ENCODE measurements at regions not wholly inside any gene's neighbourhood (a gene's known extent, or its start where the extent isn't known, plus 50 kb on each side); places are given as distances from the start of the nearest gene placed in this dataset.
"Not testable (repeated sequence)": the region's sequence is repeated elsewhere in the genome, so short reads cannot be mapped to it uniquely, and the experiment has no call there.

GRCh38 chr2:111514138-111514537 is 369.9 kb downstream of the ANAPC1 start:
- not testable (repeated sequence) for DNase-seq

DNA sequence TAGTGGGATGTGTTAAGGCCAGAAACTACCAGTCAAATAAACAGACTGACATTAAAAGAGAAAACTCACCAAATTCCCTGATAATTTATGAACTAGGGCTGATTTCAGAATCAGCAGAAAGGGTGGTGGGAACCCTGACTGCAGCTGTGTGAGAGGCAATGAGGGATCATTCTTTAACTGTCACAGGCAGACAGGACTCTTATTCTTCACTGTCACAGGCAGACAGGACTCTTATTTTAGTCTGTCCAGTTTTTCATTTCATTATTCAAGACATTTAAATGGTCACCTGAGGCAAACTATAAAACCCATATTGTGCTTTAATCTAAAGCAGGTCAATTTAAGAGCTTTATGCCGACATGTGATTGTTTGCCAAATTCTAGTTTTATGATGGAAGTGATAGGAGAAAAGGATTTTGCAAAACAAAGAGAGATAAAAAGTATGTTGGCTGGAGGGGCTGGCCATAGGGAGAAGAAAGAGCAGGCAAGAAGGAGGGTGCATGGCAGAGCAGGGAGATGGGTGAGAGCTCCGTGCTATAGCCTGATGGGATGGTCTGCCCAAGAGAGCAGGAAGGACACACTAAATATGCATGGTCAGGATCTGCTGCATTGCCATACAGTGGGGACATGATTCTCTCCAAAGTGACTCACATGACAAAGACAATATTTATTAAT is 366.8 kb downstream of the ANAPC1 start:
- not testable (repeated sequence) for DNase-seq

GRCh38 chr2:111517721-111518053 is 366.3 kb downstream of the ANAPC1 start:
- DNase-seq = not testable (repeated sequence)

DNA sequence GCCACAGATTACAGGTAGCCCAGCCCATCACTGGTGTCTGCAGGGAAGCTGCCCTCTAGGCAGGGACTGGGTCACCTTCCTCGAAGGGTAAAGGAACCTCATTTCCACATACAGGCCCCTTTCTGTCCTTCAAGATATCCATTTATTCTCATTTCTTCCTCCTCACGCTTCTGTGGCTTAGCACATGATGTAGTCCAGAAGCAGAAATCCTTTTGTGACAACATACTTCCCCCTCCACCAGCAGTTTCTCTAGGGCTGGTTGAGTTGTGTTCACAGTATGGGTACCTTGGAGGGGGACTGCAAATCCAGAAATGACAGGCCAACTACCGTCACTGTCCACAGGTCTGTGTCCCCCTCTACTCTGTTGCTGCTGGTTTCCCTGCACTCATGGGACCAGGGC is 364.9 kb downstream of the ANAPC1 start:
- no peak for DNase-seq

GRCh38 chr2:111522231-111522768 is 361.7 kb downstream of the ANAPC1 start:
- no peak for DNase-seq

DNA sequence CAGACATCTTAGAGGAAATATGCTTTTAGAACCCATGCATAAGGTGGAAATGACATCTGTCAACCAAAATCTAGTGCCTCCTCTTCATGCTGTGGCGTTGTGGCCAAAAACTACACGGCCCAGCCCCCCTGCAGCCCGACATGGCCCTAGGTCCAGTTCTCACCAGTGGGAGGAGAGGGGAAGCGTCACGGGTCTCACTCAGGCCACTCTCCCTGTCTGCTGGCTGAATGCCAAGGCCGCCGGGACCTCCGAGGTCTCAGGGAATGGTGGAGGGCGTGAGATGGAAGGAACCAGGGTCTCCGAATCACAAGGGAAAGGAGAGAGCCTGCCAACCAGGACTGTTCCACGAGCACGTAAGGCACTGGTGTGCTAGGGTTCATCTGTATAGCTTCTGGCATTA is 361.0 kb downstream of the ANAPC1 start:
- no peak for DNase-seq

GRCh38 chr2:111525026-111525425 is 359.0 kb downstream of the ANAPC1 start:
- not testable (repeated sequence) for DNase-seq

GRCh38 chr2:111526041-111526639 is 357.9 kb downstream of the ANAPC1 start:
- peak in 1 of 2 donors; percentile 6 for DNase-seq

DNA sequence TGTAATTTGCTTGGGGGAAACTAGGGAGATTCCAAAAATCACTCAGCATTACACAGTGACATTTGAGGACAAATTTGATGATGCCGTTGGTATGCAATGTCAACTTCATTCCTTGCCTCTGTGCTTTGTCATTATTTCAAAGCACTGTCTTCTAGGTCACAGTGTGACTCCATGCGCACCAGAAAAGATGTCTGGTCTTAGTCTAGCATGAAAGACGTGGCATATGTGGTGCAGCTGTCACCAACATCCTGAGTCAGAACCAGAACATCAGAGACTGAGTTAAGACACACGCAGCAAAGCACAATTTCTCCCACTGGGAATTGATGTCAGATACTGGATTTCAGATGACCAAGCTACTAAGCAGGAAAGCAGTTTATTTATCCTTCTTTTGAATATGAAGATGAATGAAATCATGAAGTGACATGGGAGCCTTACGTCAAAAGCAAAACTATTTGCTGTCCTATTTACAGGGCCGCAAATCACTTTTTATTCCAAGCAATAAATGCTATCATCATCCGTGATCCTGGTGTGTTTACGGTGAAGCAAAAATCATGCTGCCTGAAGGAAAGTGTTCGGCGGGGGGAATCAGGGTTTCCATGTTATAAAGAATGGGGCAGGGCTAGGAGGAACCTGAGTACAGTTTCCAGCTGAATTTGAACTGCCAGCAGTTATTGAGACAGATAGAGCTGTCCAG is 356.1 kb downstream of the ANAPC1 start:
- not testable (repeated sequence) for DNase-seq

DNA sequence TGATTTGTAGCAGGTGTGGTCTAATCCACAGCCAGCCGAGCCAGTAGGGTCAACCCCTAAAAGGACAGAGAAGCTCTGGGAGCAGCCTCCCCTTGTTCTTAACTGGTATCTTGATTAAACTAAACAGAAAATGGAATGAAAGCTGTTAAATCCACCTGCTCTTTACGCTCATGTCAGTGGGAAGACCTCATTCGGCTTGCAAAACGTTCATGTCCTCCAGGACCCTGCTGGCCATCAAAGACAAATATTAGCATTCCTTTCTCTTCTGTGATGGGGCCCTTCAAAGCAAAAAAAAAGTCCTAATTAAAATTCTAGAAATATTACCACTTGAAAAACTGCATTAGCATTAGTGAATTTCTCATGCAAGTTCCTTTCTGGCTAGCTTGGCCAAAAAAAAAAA is 355.0 kb downstream of the ANAPC1 start:
- DNase-seq = not testable (repeated sequence)

GRCh38 chr2:111530239-111530965 is 353.6 kb downstream of the ANAPC1 start:
- not testable (repeated sequence) for DNase-seq

- DNase-seq = not testable (repeated sequence)
Observed at GRCh38 chr2:111532682-111533556, 351.1 kb downstream of the ANAPC1 start.

DNA sequence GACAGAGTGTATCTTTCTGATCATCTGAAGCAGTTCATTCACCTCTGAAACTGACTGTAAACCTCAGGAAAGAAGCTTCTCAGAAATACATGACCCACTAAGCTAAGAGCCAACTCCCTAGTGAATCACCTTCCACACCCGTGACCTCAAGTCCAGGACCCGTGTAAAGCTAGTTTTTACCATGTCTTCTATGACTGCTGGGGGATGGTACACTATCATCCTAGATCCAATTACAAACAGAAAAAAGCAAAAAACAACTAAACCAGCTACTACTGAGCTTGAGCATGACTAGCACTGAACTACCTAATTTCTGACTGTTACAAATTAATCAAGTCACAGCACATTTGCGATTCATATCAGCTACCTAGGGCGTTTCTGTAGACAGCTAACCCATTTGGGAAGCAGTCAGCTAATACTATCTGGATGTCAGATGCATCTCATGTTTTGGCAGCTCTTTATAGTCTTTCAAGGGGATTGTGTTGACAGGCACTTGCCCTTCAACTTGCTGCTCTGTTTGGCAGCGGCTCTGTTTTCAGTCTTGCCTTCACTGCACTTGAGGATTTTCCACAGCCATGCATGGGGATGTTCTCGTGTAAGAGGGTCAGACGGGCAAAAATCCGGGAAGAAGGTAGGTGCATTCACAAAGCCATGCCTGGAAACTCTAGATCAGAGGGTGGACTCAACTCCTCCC is 350.3 kb downstream of the ANAPC1 start:
- DNase-seq = not testable (repeated sequence)

GRCh38 chr2:111534910-111535352 is 349.1 kb downstream of the ANAPC1 start:
- peak in 1 of 2 donors; percentile 50 for DNase-seq

DNA sequence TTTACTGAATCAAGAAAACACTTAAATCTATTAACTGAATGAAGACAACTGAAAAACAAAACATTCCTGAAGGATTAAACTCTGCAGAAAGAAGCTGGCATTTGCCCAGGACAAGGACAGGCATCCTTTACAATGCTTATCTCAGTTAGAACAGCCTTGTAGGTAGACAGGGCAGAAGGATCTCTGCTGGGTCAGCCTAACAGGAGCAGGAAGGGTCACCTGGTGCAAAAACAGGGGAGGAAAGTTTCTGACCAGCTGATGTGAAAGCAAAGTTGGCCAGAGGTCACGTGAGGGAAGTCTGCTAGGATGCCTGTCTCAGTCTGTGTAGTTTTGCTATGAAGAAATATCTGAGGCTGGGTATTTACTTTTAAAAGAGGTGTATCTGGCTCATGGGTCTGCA is 348.6 kb downstream of the ANAPC1 start:
- DNase-seq = no peak

DNA sequence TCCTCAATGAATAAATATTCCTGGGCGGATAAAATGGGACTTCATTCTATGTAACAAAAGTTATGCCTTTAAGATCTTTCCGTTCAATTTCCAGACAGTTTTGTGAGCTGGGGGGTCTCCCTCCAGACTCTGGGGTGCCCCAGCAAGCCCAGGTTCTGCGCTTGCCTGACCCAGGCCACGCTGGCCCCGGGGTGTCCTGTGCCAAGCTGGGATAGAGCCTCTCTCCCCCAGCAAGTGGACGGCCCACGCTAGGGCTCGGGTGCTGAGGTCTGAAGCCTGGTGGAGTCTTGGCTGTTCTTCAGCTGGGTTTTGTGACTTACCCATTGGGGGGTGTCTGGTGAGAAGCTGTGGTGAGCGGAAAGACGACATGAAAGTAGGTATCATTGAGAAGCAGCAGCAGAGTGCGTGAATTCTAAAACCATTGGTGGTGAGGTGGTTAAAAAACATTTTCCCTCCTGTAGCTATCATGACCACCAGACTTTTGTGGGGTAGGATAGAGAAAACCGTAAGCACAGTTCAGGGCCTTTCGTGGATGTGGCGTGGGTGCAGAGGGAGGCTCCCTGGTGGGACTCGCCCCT is 346.8 kb downstream of the ANAPC1 start:
- no peak for DNase-seq

- DNase-seq = not testable (repeated sequence)
Observed at GRCh38 chr2:111539991-111540390, 344.0 kb downstream of the ANAPC1 start.

DNA sequence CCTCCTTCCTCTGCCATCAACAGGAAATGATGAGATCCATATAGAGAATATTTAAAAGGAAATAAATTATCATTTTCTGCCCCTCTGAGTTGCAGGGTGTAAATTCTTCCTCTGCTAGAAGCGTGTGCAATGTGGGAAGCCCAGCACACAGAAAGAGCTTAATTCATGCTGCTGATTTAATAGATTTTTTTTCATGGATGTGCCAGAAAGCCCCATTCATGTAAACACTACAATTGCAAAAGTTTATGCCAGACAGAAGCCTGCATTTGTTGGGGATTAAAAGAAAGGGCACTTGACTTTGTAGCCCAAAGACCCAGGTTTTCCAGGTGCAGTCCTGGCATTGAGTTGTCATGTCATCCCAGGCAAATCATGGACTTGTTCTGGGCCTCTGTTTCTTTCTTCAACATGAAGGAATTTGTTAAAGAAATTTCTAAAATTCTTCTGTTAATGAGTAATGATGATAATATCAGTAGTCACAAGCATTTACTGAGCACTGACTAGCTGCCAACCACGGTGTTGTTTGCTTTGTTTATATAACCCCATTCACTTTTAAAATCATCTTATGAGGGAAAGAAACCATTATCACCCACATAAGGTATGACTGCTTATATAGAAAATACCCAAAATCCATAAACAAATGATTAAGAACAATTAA is 341.7 kb downstream of the ANAPC1 start:
- DNase-seq = not testable (repeated sequence)

DNA sequence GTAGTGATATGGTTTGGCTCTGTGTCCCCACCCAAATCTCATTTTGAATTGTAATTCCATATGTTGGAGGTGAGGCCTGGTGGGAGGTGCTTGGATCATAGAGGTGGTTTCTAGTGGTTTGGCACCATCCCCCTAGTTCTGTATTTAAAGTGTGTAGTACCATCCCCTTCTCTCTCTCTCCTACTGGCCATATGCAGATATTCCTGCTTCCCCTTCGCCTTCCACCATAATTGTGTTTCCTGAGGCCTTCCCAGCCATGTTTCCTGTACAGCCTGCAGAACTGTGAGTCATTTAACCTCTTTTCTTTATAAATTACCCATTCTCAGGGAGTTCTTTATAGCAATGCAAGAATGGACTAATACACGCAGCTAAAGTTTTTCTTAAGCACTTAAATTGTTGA is 340.0 kb downstream of the ANAPC1 start:
- not testable (repeated sequence) for DNase-seq

DNA sequence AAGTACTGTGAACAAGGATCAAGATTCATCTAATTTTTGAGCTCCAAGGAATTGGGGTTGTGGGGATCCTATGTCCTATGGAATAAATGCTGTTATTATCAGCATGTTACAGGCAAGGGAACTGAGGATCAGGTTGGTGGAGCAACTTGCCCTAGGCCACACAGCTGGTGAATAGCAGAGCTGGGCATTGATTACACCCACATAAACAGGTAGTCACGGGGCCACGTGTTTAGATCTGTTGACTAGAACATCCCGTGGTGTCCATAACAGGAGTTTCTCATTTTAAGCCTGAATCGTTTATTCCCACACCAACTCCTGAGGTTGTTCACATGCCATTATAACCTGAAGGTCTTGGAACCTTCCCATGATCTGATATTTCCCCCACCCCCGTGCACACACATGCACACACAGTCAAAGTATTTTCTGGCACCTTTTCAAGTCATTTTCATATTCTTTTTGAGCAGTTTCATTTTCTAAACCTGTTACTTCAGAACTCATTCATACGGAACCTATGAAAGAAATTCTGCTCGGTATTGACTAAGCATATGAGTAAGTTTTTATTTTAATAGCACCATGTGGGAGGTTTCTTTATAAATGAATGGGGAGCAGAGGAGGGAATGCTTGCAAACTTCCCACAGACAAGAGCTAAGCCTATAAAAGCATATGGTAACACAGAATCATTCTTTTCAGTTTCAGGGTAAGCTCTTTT is 338.1 kb downstream of the ANAPC1 start:
- not testable (repeated sequence) for DNase-seq
